Activated T-cell treated with anti-CD3 and anti-CD28 coated beads, Interleukin-2, amount 50 U/mL, for 24 hours (primary cell): ENCODE measurements at regions not wholly inside any gene's neighbourhood (a gene's known extent, or its start where the extent isn't known, plus 50 kb on each side); places are given as distances from the start of the nearest gene placed in this dataset.

Source experiments
- DNase-seq: peaks from one replicate; pipeline ENCODE4 v3.0.0-alpha.2; 2020
- H3K27ac Mint-ChIP-seq: 2 replicates; pipeline ENCODE4 v1.8.0; 2020; ENCODE audit warnings: mild to moderate bottlenecking, mixed read lengths
- H3K27me3 Mint-ChIP-seq: 2 replicates; pipeline ENCODE4 v1.8.0; 2020; ENCODE audit warnings: mixed read lengths
- H3K36me3 Mint-ChIP-seq: 2 replicates; pipeline ENCODE4 v1.8.0; 2020; ENCODE audit warnings: low read depth, mixed read lengths
- H3K4me1 Mint-ChIP-seq: 2 replicates; pipeline ENCODE4 v1.8.0; 2020; ENCODE audit warnings: low read depth, mixed read lengths
- H3K4me3 Mint-ChIP-seq: 2 replicates; pipeline ENCODE4 v1.8.0; 2020; ENCODE audit warnings: mild to moderate bottlenecking, moderate library complexity, mixed read lengths
- H3K9me3 Mint-ChIP-seq: 2 replicates; pipeline ENCODE4 v1.8.0; 2020; ENCODE audit warnings: mixed read lengths

DNA sequence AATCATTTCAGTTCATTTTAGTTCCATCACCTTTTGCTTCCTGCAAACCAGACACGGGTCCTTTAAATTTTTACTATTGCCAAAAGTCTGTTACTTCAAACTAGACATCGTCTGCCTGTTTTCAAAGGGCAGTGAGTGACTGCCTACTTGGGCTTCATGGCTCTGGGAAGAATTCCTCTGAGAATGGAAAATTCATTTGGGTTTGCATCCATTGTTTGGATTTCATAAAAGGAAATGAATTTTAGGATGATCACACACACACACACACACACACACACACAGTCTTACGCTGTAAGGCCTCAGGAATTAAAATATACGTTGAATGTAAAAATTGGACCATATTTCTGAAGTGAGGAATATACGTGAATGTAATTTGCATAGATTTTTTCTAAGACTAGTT is 1584.3 kb upstream of the ACVR2A start:
- DNase-seq, result no peak
- H3K27ac Mint-ChIP-seq, result no peak overlapping the region
- H3K36me3 Mint-ChIP-seq, result no peaks in the 10 kb centered on the region
- no peaks in the 10 kb centered on the region for H3K4me1 Mint-ChIP-seq
- no peak overlapping the region for H3K4me3 Mint-ChIP-seq
- peaks cover 4% of the 10 kb centered on the region for H3K9me3 Mint-ChIP-seq
- H3K27me3 Mint-ChIP-seq, result no peaks in the 10 kb centered on the region

DNA sequence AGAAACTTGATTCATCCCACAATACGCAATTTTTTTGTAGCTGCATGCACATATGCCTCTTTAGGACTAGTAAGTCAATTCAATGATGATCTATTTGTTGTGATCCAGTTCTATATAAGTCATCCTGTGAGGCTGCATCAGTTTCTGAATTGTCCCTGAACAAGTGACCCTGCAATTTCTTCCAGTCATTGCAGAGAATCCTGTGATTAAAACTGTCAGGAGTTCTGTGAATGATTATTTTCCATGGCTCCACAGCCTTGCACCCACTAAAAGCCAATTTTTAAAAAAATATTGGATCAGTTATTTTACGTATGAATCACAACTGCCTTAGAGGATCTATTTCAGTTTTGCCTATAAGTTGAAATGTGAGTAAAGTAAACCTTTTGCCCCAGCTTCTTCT is 1585.0 kb upstream of the ACVR2A start:
- DNase-seq, result no peak
- peaks cover 4% of the 10 kb centered on the region for H3K9me3 Mint-ChIP-seq
- H3K36me3 Mint-ChIP-seq, result no peaks in the 10 kb centered on the region
- H3K4me1 Mint-ChIP-seq, result no peaks in the 10 kb centered on the region
- no peak overlapping the region for H3K4me3 Mint-ChIP-seq
- no peaks in the 10 kb centered on the region for H3K27me3 Mint-ChIP-seq
- H3K27ac Mint-ChIP-seq, result no peak overlapping the region

DNA sequence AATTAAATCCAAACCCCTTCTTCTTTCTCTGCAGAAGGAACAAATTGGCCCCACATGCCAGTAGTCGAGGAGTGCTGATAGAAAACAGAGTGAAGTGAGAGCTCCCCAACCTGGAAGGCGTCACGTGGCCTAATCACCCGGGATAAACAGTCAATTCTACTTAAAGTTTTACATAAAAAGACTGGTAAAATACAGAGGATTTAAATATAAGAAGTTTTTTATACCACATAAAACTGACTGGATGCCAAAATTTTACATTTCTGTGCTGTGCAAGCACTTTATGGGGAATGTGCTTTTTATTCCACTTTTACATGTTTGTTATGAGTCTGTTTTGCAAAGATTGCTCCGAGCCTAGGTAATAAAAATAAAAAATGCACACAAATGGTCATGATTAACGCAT is 1586.8 kb upstream of the ACVR2A start:
- Mint-ChIP-seq H3K4me3 (no peak overlapping the region), H3K27me3 (no peaks in the 10 kb centered on the region), H3K36me3 (no peaks in the 10 kb centered on the region), H3K27ac (no peak overlapping the region), H3K9me3 (no peaks in the 10 kb centered on the region), H3K4me1 (no peaks in the 10 kb centered on the region)
- no peak for DNase-seq

DNA sequence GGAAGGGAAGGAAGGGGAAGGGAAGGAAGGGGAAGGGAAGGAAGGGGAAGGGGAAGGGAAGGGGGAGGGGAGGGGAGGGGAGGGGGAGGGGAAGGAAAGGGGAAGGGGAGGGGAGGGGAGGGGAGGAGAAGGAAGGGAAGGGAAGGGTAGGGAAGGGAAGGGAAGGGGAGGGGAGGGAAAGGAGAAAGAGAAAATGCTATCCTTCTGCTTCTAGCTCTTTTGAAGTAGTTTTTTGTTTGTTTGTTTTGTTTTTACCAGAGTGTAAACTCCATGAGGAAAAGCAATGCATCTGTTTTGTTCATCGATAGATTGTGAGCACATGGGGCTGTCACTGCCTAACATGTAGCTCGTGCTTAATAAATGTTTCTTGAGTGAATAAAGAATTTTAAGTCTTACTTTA is 1592.7 kb upstream of the ACVR2A start:
- DNase-seq, result no peak
- no peaks in the 10 kb centered on the region for H3K36me3 Mint-ChIP-seq
- no peaks in the 10 kb centered on the region for H3K4me1 Mint-ChIP-seq
- no peak overlapping the region for H3K4me3 Mint-ChIP-seq
- no peaks in the 10 kb centered on the region for H3K9me3 Mint-ChIP-seq
- H3K27ac Mint-ChIP-seq, result no peak overlapping the region
- H3K27me3 Mint-ChIP-seq, result no peaks in the 10 kb centered on the region

DNA sequence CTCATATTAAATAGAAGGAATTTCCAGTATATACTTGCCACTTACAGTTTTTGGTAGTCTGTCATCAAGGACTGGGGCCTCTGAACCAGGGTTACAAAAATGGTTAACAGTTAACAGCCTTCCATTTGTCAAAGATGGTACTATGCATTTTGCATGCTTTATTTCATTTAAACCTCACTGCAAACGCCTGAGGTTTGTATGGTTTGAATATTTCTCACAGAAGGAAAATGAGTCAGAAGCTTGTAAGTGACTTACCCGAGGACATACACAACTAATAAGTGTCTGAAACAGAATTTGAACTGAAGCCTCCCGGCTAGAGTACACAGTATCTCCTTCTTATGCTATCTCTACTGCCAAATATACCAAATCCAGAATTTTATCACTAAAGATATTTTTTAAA is 1593.5 kb upstream of the ACVR2A start:
- H3K9me3 Mint-ChIP-seq, result no peaks in the 10 kb centered on the region
- H3K4me3 Mint-ChIP-seq, result no peak overlapping the region
- no peak overlapping the region for H3K27ac Mint-ChIP-seq
- DNase-seq, result no peak
- no peaks in the 10 kb centered on the region for H3K4me1 Mint-ChIP-seq
- no peaks in the 10 kb centered on the region for H3K27me3 Mint-ChIP-seq
- H3K36me3 Mint-ChIP-seq, result no peaks in the 10 kb centered on the region

DNA sequence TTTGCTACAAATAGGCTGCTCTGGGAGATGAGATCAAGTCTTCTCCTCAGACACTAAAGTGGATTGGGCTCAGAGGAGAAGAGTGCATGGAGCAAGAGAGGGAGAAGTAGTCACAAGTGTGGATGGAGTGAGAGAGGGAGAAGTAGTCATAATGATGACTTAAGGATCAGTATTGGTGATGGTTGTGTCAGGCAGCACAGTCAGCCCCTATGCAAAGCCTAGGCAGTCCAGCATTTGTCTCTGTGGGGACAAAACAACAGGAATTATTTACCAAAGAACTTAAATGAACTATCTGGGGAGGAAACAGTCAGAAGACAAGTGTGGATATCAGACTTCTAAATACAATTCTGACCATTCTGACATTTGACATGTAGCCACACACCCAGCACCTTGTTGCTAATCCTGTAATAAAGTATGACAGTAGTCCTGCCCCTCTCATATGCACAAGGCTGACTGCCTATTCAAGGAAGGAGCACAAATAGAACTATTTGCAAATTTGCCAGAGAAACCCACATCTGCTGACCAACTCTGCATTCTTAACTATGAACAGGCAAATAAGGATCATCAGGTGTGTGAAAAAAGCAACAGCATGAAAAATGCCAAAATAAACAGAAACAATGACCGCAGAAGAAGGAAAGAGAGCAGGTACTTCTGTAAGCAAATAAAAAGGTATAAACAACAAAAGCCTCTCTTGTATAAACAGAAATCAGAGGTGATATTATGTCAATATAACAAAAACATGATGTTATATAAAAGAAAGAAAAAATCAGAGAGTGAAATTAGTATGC is 1597.9 kb upstream of the ACVR2A start:
- H3K27ac Mint-ChIP-seq, result no peak overlapping the region
- H3K27me3 Mint-ChIP-seq, result no peaks in the 10 kb centered on the region
- no peak for DNase-seq
- no peak overlapping the region for H3K4me3 Mint-ChIP-seq
- no peaks in the 10 kb centered on the region for H3K9me3 Mint-ChIP-seq
- H3K36me3 Mint-ChIP-seq, result no peaks in the 10 kb centered on the region
- H3K4me1 Mint-ChIP-seq, result no peaks in the 10 kb centered on the region

DNA sequence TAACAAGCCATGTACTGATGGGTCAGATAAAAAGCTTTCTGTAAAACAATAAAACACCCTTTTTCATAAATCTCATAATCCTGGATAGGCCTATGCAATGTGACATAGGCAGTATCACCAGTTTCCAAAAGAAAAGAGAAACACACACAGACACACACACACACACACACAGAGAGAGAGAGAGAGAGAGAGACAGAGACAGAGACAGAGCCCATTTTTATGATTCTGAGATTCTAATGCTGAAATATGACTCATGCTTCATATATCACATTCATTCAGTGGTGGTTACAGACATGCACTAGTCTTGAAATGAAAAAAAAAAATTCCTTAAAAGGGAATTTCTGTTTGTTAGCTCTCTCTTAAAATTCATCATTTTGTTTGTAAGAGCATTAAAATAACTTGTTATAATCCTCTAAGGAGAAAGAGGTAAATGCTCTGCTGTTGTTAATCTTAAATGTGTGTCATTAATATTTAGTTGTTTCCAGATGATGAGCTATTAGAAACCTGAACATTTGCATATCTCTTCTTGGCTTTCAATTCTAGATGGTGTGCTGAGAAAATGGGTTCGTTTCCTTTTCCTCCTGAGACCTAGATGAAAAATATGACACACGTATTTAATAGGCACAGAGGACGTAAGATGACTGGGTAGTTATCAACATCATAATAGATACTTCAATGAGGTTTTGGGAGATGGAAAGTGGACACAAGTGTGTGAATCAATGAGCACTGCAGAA is 1598.7 kb upstream of the ACVR2A start:
- no peak overlapping the region for H3K4me3 Mint-ChIP-seq
- H3K36me3 Mint-ChIP-seq, result no peaks in the 10 kb centered on the region
- DNase-seq, result no peak
- H3K27me3 Mint-ChIP-seq, result no peaks in the 10 kb centered on the region
- no peak overlapping the region for H3K27ac Mint-ChIP-seq
- H3K4me1 Mint-ChIP-seq, result no peaks in the 10 kb centered on the region
- H3K9me3 Mint-ChIP-seq, result no peaks in the 10 kb centered on the region

DNA sequence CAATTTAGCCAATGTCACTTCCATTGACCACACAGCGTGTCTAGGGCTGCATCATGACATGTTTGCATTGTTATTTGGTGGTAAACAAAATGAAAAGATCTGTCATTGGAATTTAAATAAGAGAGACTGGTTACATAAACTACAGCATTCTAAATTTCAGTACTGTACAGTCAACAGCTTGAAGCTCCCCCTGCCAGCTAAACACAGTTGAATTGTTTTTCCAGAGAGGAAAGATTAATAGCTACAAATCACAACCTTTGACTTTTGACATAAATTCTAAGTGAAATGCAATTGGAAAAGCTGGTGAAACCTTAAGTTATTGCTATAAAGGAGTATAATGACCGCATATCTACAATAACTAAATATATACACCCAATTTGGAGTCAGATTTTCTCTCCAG is 1600.0 kb upstream of the ACVR2A start:
- no peak for DNase-seq
- no peak overlapping the region for H3K27ac Mint-ChIP-seq
- no peaks in the 10 kb centered on the region for H3K4me1 Mint-ChIP-seq
- no peaks in the 10 kb centered on the region for H3K36me3 Mint-ChIP-seq
- no peaks in the 10 kb centered on the region for H3K27me3 Mint-ChIP-seq
- H3K4me3 Mint-ChIP-seq, result no peak overlapping the region
- no peaks in the 10 kb centered on the region for H3K9me3 Mint-ChIP-seq

DNA sequence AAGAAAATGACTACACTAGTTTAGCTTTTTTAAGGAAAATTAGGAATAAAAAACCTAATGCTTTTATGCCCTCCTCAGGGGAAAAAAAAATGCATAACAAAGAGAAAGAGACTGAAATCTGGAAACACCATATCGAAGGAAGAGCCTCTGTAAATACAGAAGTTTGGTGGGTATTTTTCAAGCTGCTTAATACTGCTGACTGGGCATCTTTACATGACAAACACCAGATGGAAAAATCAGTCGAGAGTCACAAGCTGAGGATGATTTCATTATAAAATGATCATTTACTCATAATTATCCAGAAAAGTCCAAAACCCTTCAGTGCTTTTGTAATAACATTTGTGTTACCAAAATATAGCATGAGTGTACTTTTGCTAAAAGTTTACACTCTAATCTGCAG is 1600.7 kb upstream of the ACVR2A start:
- Mint-ChIP-seq H3K36me3 (no peaks in the 10 kb centered on the region), H3K4me3 (no peak overlapping the region), H3K27me3 (no peaks in the 10 kb centered on the region), H3K9me3 (peaks cover 4% of the 10 kb centered on the region), H3K4me1 (no peaks in the 10 kb centered on the region), H3K27ac (no peak overlapping the region)
- no peak for DNase-seq

DNA sequence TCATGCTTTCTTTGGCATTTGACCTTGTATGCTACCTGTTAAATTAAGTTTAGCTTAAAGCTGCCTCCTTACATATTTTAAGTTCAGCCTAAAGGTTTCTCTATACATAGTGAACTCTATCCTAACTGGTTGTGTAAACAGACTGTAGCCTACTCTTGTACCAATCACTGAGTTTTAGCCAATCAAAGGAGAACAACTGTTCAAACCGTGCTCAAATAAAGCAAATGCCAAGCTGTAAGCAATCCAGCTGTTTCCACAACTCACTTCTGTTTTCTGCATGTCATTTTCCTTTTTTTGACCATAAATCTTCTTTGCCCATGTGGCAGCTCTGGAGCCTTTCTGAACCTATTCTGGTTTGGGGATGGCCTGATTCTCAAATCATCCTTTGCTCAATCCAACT is 1603.8 kb upstream of the ACVR2A start:
- no peaks in the 10 kb centered on the region for H3K36me3 Mint-ChIP-seq
- H3K27me3 Mint-ChIP-seq, result no peaks in the 10 kb centered on the region
- H3K4me1 Mint-ChIP-seq, result no peaks in the 10 kb centered on the region
- peaks cover 4% of the 10 kb centered on the region for H3K9me3 Mint-ChIP-seq
- no peak for DNase-seq
- H3K4me3 Mint-ChIP-seq, result no peak overlapping the region
- no peak overlapping the region for H3K27ac Mint-ChIP-seq

DNA sequence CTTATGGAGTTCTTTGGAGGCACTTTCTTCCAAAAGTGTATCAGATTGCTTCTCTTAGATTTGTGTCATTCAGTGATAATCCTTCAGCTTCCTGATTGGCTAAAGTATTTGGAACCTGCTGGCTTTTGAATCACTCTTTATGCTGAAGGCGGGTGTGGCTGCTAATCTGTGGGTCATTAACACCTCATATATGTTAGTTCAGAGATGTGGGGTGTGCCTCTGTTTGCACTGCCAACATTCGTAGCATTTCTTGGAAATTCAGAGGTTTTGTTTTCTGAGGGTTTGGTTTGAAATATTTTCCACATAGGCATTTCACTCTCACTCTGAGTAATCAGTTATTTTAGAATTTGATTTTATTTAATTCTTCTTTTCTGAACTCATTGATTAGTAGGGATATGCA is 1604.4 kb upstream of the ACVR2A start:
- peaks cover 4% of the 10 kb centered on the region for H3K9me3 Mint-ChIP-seq

DNA sequence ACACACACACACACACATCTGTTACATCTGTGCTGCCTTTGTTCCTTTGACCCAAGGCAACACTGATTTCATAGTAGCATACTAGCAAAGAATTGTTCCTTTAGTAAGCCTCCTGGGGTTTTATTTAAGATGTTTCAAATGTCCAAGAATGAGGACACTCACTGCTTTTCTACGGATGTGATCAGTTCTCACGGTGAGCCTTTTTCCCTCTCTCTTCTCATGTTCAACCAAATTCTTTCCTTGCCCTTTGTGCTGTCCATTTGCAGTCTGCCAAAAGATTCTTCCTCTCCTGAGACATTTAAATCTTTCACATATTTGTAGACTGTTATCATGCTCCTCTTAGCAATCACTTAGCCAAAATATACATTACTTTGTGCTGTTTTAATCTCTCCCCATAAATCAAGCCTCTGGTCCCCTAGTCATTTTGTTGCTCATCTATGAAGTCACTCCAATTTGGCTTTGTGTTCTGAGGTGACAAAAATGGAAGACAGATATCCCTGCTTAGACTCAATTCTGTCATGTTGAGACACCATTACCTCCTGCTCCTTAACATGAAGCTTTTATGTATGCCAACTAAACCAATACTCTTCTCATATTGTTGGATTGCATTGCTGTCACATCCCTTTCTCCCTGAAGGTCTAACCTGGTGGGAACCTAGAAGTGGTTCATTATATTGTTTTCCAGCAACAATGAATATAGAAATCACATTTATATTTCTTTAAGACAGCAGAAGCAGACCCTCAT is 1605.3 kb upstream of the ACVR2A start:
- H3K36me3 Mint-ChIP-seq, result no peaks in the 10 kb centered on the region
- DNase-seq, result no peak
- no peak overlapping the region for H3K4me3 Mint-ChIP-seq
- no peaks in the 10 kb centered on the region for H3K27me3 Mint-ChIP-seq
- no peak overlapping the region for H3K27ac Mint-ChIP-seq
- H3K9me3 Mint-ChIP-seq, result peaks cover 4% of the 10 kb centered on the region
- H3K4me1 Mint-ChIP-seq, result no peaks in the 10 kb centered on the region

More for the DNA sequence above, 1604.4 kb upstream of the ACVR2A start:
- Mint-ChIP-seq H3K27ac (no peak overlapping the region), H3K4me3 (no peak overlapping the region), H3K4me1 (no peaks in the 10 kb centered on the region), H3K27me3 (no peaks in the 10 kb centered on the region), H3K36me3 (no peaks in the 10 kb centered on the region)
- DNase-seq, result no peak

DNA sequence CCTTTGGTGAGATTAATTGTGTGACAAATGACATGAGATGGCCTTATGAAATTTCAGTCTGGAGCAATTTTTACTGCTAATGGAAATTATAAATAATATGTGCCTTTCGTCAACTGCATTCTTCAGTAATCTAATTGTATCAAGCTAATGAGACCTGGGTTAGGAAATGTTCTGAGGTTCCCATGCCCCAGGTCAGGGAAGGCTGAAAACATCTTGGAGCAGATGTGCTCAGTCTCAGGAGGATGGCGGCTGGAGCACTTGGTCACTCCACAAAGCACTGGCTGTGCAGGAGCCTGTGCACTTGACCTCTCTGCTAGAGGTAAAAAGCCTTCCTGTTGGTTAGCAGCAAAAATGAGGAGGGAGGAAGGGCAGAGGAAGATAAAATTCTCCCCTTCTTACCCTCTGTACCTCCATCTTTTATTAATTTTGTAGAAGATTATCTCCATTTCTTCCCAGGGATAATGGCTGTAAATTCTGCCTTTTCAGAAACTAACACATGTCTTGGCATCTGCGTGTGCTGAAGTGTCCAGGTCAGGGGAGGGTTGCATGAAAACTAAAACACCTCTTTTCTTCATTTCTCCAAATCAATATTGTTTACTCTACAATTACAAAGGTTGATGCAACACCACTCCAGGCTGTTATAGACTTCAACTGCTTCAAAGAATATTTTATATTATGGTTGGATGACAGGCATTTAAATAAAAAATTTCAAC is 1606.4 kb upstream of the ACVR2A start:
- peaks cover 4% of the 10 kb centered on the region for H3K9me3 Mint-ChIP-seq
- H3K27me3 Mint-ChIP-seq, result no peaks in the 10 kb centered on the region
- no peak overlapping the region for H3K27ac Mint-ChIP-seq
- DNase-seq, result no peak
- no peaks in the 10 kb centered on the region for H3K4me1 Mint-ChIP-seq
- no peaks in the 10 kb centered on the region for H3K36me3 Mint-ChIP-seq
- no peak overlapping the region for H3K4me3 Mint-ChIP-seq

DNA sequence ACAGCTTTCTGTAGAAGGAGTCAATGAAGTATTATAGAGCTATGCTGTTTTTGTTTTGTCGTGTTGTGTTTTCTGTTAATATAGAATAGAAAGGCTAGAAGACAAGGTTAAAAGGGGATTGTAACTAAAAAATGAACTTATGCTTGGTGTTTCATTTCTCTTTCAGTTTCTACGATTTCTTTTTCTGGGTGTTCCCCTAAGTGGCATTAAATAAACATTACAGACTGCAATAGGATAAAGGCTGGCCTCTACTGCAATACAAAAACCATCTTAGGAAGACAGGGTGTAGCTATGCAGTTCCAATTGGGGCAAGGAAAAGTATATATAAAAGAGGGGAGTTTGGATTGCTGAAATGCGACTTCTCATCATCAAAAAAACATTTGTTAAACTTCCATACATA is 1609.7 kb upstream of the ACVR2A start:
- H3K4me1 Mint-ChIP-seq, result no peaks in the 10 kb centered on the region
- H3K9me3 Mint-ChIP-seq, result peaks cover 4% of the 10 kb centered on the region
- H3K27me3 Mint-ChIP-seq, result no peaks in the 10 kb centered on the region
- no peak overlapping the region for H3K27ac Mint-ChIP-seq
- no peak for DNase-seq
- H3K4me3 Mint-ChIP-seq, result no peak overlapping the region
- H3K36me3 Mint-ChIP-seq, result no peaks in the 10 kb centered on the region
